Right forelimb (tissue), 1 donor: ENCODE measurements at regions not wholly inside any gene's neighbourhood (a gene's known extent, or its start where the extent isn't known, plus 50 kb on each side); places are given as distances from the start of the nearest gene placed in this dataset.
"Not testable (repeated sequence)": the region's sequence is repeated elsewhere in the genome, so short reads cannot be mapped to it uniquely, and the experiment has no call there.

ENCODE experiments used
- DNase-seq: peaks from one replicate; pipeline ENCODE4 v3.0.0-alpha.2; 2018

GRCh38 chr16:48978501-48978900, 303.1 kb downstream of the CBLN1 start:
- no peak for DNase-seq

GRCh38 chr16:48972236-48972635, 309.4 kb downstream of the CBLN1 start:
- no peak for DNase-seq

GRCh38 chr16:48971571-48972077, 310.0 kb downstream of the CBLN1 start:
- DNase-seq = no peak

GRCh38 chr16:48970216-48970615, 311.4 kb downstream of the CBLN1 start:
- DNase-seq = no peak

- no peak for DNase-seq
These were observed 312.0 kb downstream of the CBLN1 start for GRCh38 chr16:48969611-48970010.

- DNase-seq = no peak
These were observed 316.3 kb downstream of the CBLN1 start for GRCh38 chr16:48965386-48965785.

- DNase-seq = no peak
These were observed 317.6 kb downstream of the CBLN1 start for GRCh38 chr16:48963901-48964615.

GRCh38 chr16:48963306-48963705, 318.3 kb downstream of the CBLN1 start:
- DNase-seq = no peak

GRCh38 chr16:48961546-48961945, 320.1 kb downstream of the CBLN1 start:
- no peak for DNase-seq

GRCh38 chr16:48960830-48961229, 320.8 kb downstream of the CBLN1 start:
- no peak for DNase-seq

- DNase-seq = no peak
These were observed 321.9 kb downstream of the CBLN1 start for GRCh38 chr16:48959747-48960146.

GRCh38 chr16:48959204-48959603, 322.4 kb downstream of the CBLN1 start:
- DNase-seq = no peak

- DNase-seq = no peak
These were observed 323.0 kb downstream of the CBLN1 start for GRCh38 chr16:48958681-48959080.

- DNase-seq = no peak
These were observed 325.0 kb downstream of the CBLN1 start for GRCh38 chr16:48956620-48957019.

- no peak for DNase-seq
These were observed 325.8 kb downstream of the CBLN1 start for GRCh38 chr16:48955837-48956236.

GRCh38 chr16:48951621-48952125, 330.0 kb downstream of the CBLN1 start:
- not testable (repeated sequence) for DNase-seq

- no peak for DNase-seq
These were observed 331.5 kb downstream of the CBLN1 start for GRCh38 chr16:48950184-48950583.

- no peak for DNase-seq
These were observed 332.0 kb downstream of the CBLN1 start for GRCh38 chr16:48949636-48950035.

GRCh38 chr16:48948911-48949310, 332.7 kb downstream of the CBLN1 start:
- no peak for DNase-seq

GRCh38 chr16:48947371-48947713, 334.3 kb downstream of the CBLN1 start:
- DNase-seq = no peak

GRCh38 chr16:48946686-48947370, 334.8 kb downstream of the CBLN1 start:
- no peak for DNase-seq

- no peak for DNase-seq
These were observed 333.0 kb upstream of the N4BP1 start for GRCh38 chr16:48942996-48943395.

- DNase-seq = no peak
These were observed 326.8 kb upstream of the N4BP1 start for GRCh38 chr16:48936811-48937210.

- no peak for DNase-seq
These were observed 322.4 kb upstream of the N4BP1 start for GRCh38 chr16:48932216-48932855.
